Activated CD8-positive, alpha-beta T cell treated with anti-CD3 and anti-CD28 coated beads for 36 hours (primary cell): ENCODE measurements at regions not wholly inside any gene's neighbourhood (a gene's known extent, or its start where the extent isn't known, plus 50 kb on each side); places are given as distances from the start of the nearest gene placed in this dataset.

Experiments used
- ATAC-seq: fragments of 200-7000 bp; cut with Tn5 transposase; one replicate; pipeline ENCODE4 v1.10.0; 2021; ENCODE audit warnings: mild to moderate bottlenecking, moderate library complexity
- CTCF ChIA-PET: fragments of 350-600 bp; sonication (Branson Sonifier 250); formaldehyde crosslinking; loops from one replicate; lab custom pipeline; 2021; ENCODE audit warnings: antibody characterized with exemption; lab: Charles Lee
- POLR2A ChIA-PET: fragments of 350-600 bp; sonication (Branson Sonifier 250); formaldehyde crosslinking; loops from one replicate; lab custom pipeline; 2021; ENCODE audit warnings: antibody characterized with exemption; lab: Charles Lee
- DNase-seq: peaks from one replicate; pipeline ENCODE4 v3.0.0-alpha.2; 2020
- H3K27ac Mint-ChIP-seq: one replicate; pipeline ENCODE4 v1.8.0; 2021; ENCODE audit warnings: mild to moderate bottlenecking, mixed read lengths
- H3K27me3 Mint-ChIP-seq: one replicate; pipeline ENCODE4 v1.8.0; 2021; ENCODE audit warnings: mixed read lengths
- H3K36me3 Mint-ChIP-seq: one replicate; pipeline ENCODE4 v1.8.0; 2021; ENCODE audit warnings: low read depth, mixed read lengths
- H3K4me1 Mint-ChIP-seq: one replicate; pipeline ENCODE4 v1.8.0; 2021; ENCODE audit warnings: low read depth, mixed read lengths
- H3K4me3 Mint-ChIP-seq: one replicate; pipeline ENCODE4 v1.8.0; 2021; ENCODE audit warnings: mild to moderate bottlenecking, moderate library complexity, mixed read lengths
- H3K9me3 Mint-ChIP-seq: one replicate; pipeline ENCODE4 v1.8.0; 2021; ENCODE audit warnings: mixed read lengths
- CTCF ChIP-seq: fragments of 200-600 bp; IDR thresholded peaks from one replicate; pipeline ENCODE4 v1.8.0; 2022; ENCODE audit warnings: antibody characterized with exemption, mild to moderate bottlenecking
- intact Hi-C: fragments of 100-400 bp; cut with micrococcal nuclease; formaldehyde crosslinking; loops from one replicate; pipeline ENCODE4 v1.10.0; 2022

DNA sequence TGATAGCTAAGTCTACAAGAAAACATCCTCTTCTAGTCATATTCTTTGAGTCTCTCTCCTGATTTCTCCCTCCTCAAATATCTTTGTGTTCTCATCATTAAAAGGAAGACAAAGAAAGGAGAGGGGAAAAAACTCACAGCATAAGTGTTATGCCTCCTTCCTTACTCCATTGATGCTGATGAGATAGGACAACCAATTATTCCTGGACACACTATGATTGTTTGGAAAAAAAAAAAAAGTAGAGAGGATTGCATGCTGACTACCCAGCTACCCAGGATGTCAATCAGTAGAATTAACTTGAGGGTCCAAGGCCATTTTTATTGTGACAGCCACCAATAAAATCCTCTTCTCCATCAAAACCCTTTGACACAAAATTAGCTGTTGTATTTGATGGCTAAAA, 299.1 kb upstream of the CDH8 start:
- no peak for TF ChIP-seq CTCF

GRCh38 chr16:62321606-62322005, 285.4 kb upstream of the CDH8 start:
- Mint-ChIP-seq H3K9me3 (peaks cover 13% of the 10 kb centered on the region), H3K27ac (no peak overlapping the region), H3K27me3 (no peaks in the 10 kb centered on the region), H3K4me3 (no peak overlapping the region), H3K36me3 (no peaks in the 10 kb centered on the region), H3K4me1 (no peaks in the 10 kb centered on the region)
- ChIA-PET POLR2A (no interaction called here), CTCF (no interaction called here)
- TF ChIP-seq CTCF, result no peak
- intact Hi-C loops, result no loop called here
- ATAC-seq (no peak), DNase-seq (no peak)

More for the DNA sequence above, 299.1 kb upstream of the CDH8 start:
- no peaks in the 10 kb centered on the region for H3K36me3 Mint-ChIP-seq
- CTCF ChIA-PET, result no interaction called here
- H3K9me3 Mint-ChIP-seq, result peaks cover 11% of the 10 kb centered on the region
- ATAC-seq (no peak), DNase-seq (no peak)
- POLR2A ChIA-PET, result no interaction called here
- no peaks in the 10 kb centered on the region for H3K4me1 Mint-ChIP-seq
- no peak overlapping the region for H3K4me3 Mint-ChIP-seq
- intact Hi-C loops, result no loop called here
- H3K27ac Mint-ChIP-seq, result no peak overlapping the region
- no peaks in the 10 kb centered on the region for H3K27me3 Mint-ChIP-seq

GRCh38 chr16:62298600-62298999, 262.4 kb upstream of the CDH8 start:
- intact Hi-C loops, result no loop called here
- no peaks in the 10 kb centered on the region for H3K27me3 Mint-ChIP-seq

DNA sequence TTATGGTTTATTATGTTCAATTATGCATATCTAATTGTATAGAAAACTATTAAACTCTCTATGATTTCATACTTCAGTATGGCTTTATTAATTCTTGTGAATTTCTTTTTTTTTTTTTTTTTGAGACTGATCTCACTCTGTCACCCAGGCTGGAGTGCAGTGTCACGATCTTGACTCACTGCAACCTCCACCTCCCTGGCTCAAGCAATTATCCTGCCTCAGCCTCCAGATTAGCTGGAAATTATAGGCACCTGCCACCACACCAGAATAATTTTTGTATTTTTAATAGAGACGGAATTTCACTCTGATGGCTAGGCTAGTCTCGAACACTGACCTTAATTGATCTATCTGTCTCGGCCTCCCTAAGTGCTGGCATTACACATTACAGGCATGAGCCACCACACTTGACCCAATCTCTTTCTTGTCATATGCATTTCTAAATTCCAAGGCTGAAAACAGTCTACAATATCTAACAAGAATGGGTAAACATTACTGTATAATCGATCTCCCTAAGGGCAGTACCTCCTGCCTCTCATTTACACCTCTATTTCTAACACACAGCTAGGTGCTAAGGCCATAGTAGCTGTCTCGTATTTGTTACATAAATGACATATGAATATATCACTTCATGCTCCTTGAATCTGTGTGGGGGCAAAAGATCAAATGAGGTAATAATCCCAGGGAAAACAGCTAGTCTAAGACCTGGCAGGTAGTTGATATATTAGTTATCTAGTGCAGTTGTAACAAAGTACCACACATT, 258.2 kb upstream of the CDH8 start:
- Mint-ChIP-seq H3K36me3 (no peaks in the 10 kb centered on the region), H3K4me3 (no peak overlapping the region), H3K4me1 (no peaks in the 10 kb centered on the region), H3K9me3 (peaks cover 15% of the 10 kb centered on the region), H3K27me3 (no peaks in the 10 kb centered on the region), H3K27ac (no peak overlapping the region)
- no peak for ATAC-seq
- DNase-seq, result no peak
- POLR2A ChIA-PET, result no interaction called here
- TF ChIP-seq CTCF, result no peak
- CTCF ChIA-PET, result no interaction called here
- intact Hi-C loops, result no loop called here

More at GRCh38 chr16:62298600-62298999, 262.4 kb upstream of the CDH8 start:
- Mint-ChIP-seq H3K4me3 (no peak overlapping the region), H3K27ac (no peak overlapping the region), H3K9me3 (peaks cover 15% of the 10 kb centered on the region), H3K4me1 (no peaks in the 10 kb centered on the region), H3K36me3 (no peaks in the 10 kb centered on the region)
- ChIA-PET POLR2A (no interaction called here), CTCF (no interaction called here)
- TF ChIP-seq CTCF, result no peak
- no peak for DNase-seq
- no peak for ATAC-seq

DNA sequence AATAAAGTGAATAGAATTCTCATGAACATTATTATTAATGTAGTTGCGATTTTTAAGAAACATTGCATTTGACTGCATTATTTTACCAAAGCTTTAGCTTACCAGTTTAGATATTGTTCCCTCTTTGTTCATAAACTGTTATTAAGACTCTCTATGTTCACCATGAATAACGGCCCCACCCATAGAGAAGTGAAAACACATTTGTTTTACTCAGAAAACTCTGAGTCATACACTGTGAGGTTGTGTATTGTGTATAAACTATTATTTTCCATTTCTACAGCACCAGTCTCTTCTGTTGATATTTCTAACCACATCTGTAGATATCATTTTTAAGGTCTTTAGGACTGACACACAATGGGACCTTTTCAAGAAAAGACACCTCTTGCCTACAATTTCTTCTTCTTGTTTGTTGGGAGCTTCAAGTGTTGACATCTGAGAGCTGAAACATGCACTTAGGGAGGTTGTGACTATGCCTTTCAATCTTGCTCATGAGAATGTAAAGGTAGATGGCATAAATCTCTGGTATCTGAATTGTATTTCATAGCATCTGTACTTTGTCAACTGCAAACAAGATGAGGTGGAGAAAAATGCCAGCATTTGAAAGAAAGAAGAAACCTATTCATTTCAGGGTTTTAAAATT, 252.9 kb upstream of the CDH8 start:
- POLR2A ChIA-PET, result no interaction called here

More for the DNA sequence above, 252.9 kb upstream of the CDH8 start:
- intact Hi-C loops, result no loop called here
- Mint-ChIP-seq H3K4me3 (no peak overlapping the region), H3K36me3 (no peaks in the 10 kb centered on the region), H3K9me3 (peaks cover 11% of the 10 kb centered on the region), H3K4me1 (no peaks in the 10 kb centered on the region), H3K27me3 (no peaks in the 10 kb centered on the region), H3K27ac (no peak overlapping the region)
- ATAC-seq, result no peak
- CTCF ChIA-PET, result no interaction called here
- no peak for DNase-seq
- no peak for TF ChIP-seq CTCF
